Neural progenitor cell (in vitro differentiated cells): ENCODE measurements at regions not wholly inside any gene's neighbourhood (a gene's known extent, or its start where the extent isn't known, plus 50 kb on each side); places are given as distances from the start of the nearest gene placed in this dataset.
A peak's percentile ranks its signal among the peaks of the same experiment; 100 is the strongest.

ENCODE experiments used
- DNase-seq: peaks from one replicate; pipeline ENCODE4 v3.0.0-alpha.2; 2016; ENCODE audit warnings: low spot score
- H2AFZ ChIP-seq: fragments of 200-600 bp; sonication (generic); replicated peaks from 2 replicates; pipeline ENCODE4 v1.6.1; 2016; ENCODE audit warnings: antibody characterized with exemption
- H3F3A ChIP-seq: fragments of 200-600 bp; sonication (generic); 2 replicates; pipeline ENCODE4 v1.6.1; 2016; ENCODE audit warnings: antibody characterized with exemption, low read depth
- H3K27ac ChIP-seq: fragments of 200-600 bp; sonication (generic); 2 replicates; pipeline ENCODE4 v1.5.1; 2016; ENCODE audit warnings: mild to moderate bottlenecking
- H3K27me3 ChIP-seq: fragments of 200-600 bp; sonication (generic); 2 replicates; pipeline ENCODE4 v1.6.1; 2016; ENCODE audit warnings: mild to moderate bottlenecking, moderate library complexity
- H3K36me3 ChIP-seq: fragments of 200-600 bp; sonication (generic); 2 replicates; pipeline ENCODE4 v1.5.1; 2016
- H3K4me1 ChIP-seq: fragments of 200-600 bp; sonication (generic); 2 replicates; pipeline ENCODE4 v1.6.1; 2016; ENCODE audit warnings: mixed run types
- H3K4me2 ChIP-seq: fragments of 200-600 bp; sonication (generic); 2 replicates; pipeline ENCODE4 v1.6.1; 2016
- H3K4me3 ChIP-seq: fragments of 200-600 bp; sonication (generic); 2 replicates; pipeline ENCODE4 v1.5.1; 2016
- H3K79me2 ChIP-seq: fragments of 200-600 bp; sonication (generic); 2 replicates; pipeline ENCODE4 v1.6.1; 2016; ENCODE audit warnings: low read depth
- H3K9ac ChIP-seq: fragments of 200-600 bp; sonication (generic); 2 replicates; pipeline ENCODE4 v1.6.1; 2016
- H3K9me3 ChIP-seq: fragments of 200-600 bp; sonication (generic); 2 replicates; pipeline ENCODE4 v1.5.1; 2016; ENCODE audit warnings: low read depth
- H4K20me1 ChIP-seq: fragments of 200-600 bp; sonication (generic); 2 replicates; pipeline ENCODE4 v1.6.1; 2016; ENCODE audit warnings: low read depth
- H3K27ac Mint-ChIP-seq: 3 replicates; pipeline ENCODE4 v1.8.0; 2021; ENCODE audit warnings: mixed read lengths
- H3K27me3 Mint-ChIP-seq: 2 replicates; pipeline ENCODE4 v1.8.0; 2022; ENCODE audit warnings: low read depth, mild to moderate bottlenecking, inconsistent platforms, moderate library complexity, mixed read lengths; ENCODE audit not compliant: insufficient read depth
- H3K36me3 Mint-ChIP-seq: 3 replicates; pipeline ENCODE4 v1.8.0; 2021; ENCODE audit warnings: mixed read lengths
- H3K4me1 Mint-ChIP-seq: 3 replicates; pipeline ENCODE4 v1.8.0; 2021; ENCODE audit warnings: mixed read lengths
- H3K4me3 Mint-ChIP-seq: 3 replicates; pipeline ENCODE4 v1.8.0; 2021; ENCODE audit warnings: mild to moderate bottlenecking, moderate library complexity, mixed read lengths
- H3K9me3 Mint-ChIP-seq: 3 replicates; pipeline ENCODE4 v1.8.0; 2020; ENCODE audit warnings: mixed read lengths
- EZH2 ChIP-seq: fragments of 200-600 bp; sonication (generic); IDR thresholded peaks from 2 replicates; pipeline ENCODE4 v1.6.1; 2017; ENCODE audit warnings: antibody characterized with exemption, mild to moderate bottlenecking, moderate library complexity
- EZH2phosphoT487 ChIP-seq: fragments of 200-600 bp; sonication (generic); IDR thresholded peaks from 2 replicates; pipeline ENCODE4 v1.6.1; 2017; ENCODE audit warnings: antibody characterized with exemption
- TF ChIP-seq, protein P1 (sequence below): fragments of 200-600 bp; sonication (generic); IDR thresholded peaks from 2 replicates; pipeline ENCODE4 v1.5.1; 2017; ENCODE audit warnings: antibody characterized with exemption, mild to moderate bottlenecking

DNA sequence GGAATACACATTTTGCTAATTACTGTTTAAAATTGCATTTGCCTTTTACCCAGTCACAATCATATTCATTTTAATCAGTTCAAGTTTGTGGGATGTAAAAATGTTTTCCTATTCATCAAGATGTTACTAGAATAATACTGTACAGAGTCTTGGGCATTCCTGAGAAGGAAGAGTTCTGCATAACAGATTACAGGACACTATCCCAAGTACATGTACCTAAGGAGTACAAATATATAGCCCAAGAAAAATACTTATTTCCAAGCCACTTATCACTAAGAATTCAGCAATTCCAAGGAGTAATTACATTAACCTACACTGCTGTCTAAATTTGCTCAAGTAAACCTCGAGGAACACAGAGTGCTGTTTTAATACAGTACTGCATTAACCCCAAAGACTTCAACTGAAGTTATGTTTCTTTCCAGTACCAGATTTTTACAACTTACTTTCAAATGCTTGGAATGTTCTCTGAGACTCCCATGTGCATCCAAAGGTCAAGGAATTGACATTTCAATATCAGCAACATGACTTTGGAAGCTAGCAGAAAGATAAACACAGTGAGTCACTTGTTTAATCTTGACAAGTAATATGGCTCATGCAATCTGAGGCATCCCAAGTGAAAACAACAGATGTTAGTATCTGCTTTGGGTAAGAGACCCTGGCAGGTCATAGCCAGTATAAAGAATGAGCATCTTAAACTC is 125.4 kb upstream of the BET1 start:
- Histone ChIP-seq H3K79me2 (no peaks in the 10 kb centered on the region), H3K4me1 (no peaks in the 10 kb centered on the region), H3K9ac (no peak overlapping the region), H4K20me1 (no peaks in the 10 kb centered on the region), H3K4me3 (no peak overlapping the region), H3K9me3 (no peaks in the 10 kb centered on the region), H3K27me3 (no peaks in the 10 kb centered on the region), H3K4me2 (no peak overlapping the region), H3K27ac (no peak overlapping the region), H3F3A (no peaks in the 10 kb centered on the region), H3K36me3 (no peaks in the 10 kb centered on the region), H2AFZ (no peak overlapping the region)
- Mint-ChIP-seq H3K27me3 (peaks cover 4% of the 10 kb centered on the region), H3K9me3 (no peaks in the 10 kb centered on the region), H3K4me1 (peaks cover 12% of the 10 kb centered on the region), H3K27ac (no peak overlapping the region), H3K36me3 (no peaks in the 10 kb centered on the region), H3K4me3 (no peak overlapping the region)
- TF ChIP-seq EZH2 (no peak), EZH2phosphoT487 (no peak)
- TF ChIP-seq, protein P1, sequence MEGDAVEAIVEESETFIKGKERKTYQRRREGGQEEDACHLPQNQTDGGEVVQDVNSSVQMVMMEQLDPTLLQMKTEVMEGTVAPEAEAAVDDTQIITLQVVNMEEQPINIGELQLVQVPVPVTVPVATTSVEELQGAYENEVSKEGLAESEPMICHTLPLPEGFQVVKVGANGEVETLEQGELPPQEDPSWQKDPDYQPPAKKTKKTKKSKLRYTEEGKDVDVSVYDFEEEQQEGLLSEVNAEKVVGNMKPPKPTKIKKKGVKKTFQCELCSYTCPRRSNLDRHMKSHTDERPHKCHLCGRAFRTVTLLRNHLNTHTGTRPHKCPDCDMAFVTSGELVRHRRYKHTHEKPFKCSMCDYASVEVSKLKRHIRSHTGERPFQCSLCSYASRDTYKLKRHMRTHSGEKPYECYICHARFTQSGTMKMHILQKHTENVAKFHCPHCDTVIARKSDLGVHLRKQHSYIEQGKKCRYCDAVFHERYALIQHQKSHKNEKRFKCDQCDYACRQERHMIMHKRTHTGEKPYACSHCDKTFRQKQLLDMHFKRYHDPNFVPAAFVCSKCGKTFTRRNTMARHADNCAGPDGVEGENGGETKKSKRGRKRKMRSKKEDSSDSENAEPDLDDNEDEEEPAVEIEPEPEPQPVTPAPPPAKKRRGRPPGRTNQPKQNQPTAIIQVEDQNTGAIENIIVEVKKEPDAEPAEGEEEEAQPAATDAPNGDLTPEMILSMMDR: no peak
- DNase-seq: no peak

GRCh38 chr7:94130716-94131115 is 126.6 kb upstream of the BET1 start:
- H3K27me3 ChIP-seq: no peaks in the 10 kb centered on the region
- H2AFZ ChIP-seq: no peak overlapping the region
- no peak overlapping the region for H3K9ac ChIP-seq
- H3K36me3 ChIP-seq: no peaks in the 10 kb centered on the region
- no peak overlapping the region for H3K27ac ChIP-seq
- no peaks in the 10 kb centered on the region for H3K4me1 ChIP-seq
- Mint-ChIP-seq H3K27ac (no peak overlapping the region), H3K4me3 (no peak overlapping the region), H3K4me1 (peaks cover 19% of the 10 kb centered on the region), H3K9me3 (no peaks in the 10 kb centered on the region), H3K36me3 (no peaks in the 10 kb centered on the region), H3K27me3 (peaks cover 4% of the 10 kb centered on the region)
- no peak overlapping the region for H3K4me2 ChIP-seq
- TF ChIP-seq EZH2phosphoT487 (no peak), EZH2 (no peak)
- TF ChIP-seq, protein P1: no peak
- H3K9me3 ChIP-seq: no peaks in the 10 kb centered on the region
- no peak for DNase-seq
- no peaks in the 10 kb centered on the region for H3F3A ChIP-seq
- no peaks in the 10 kb centered on the region for H3K79me2 ChIP-seq
- H3K4me3 ChIP-seq: no peak overlapping the region
- no peaks in the 10 kb centered on the region for H4K20me1 ChIP-seq

GRCh38 chr7:94133460-94133859 is 129.3 kb upstream of the BET1 start:
- Histone ChIP-seq H3K9me3 (no peaks in the 10 kb centered on the region), H3F3A (no peaks in the 10 kb centered on the region), H3K4me2 (no peak overlapping the region), H3K27me3 (no peaks in the 10 kb centered on the region), H4K20me1 (no peaks in the 10 kb centered on the region), H3K27ac (no peak overlapping the region), H3K4me1 (no peaks in the 10 kb centered on the region), H3K79me2 (no peaks in the 10 kb centered on the region), H3K36me3 (no peaks in the 10 kb centered on the region), H3K4me3 (no peak overlapping the region), H3K9ac (no peak overlapping the region), H2AFZ (peak overlapping the region; percentile 80)
- no peak overlapping the region for H3K4me3 Mint-ChIP-seq
- H3K27me3 Mint-ChIP-seq: peaks cover 4% of the 10 kb centered on the region
- TF ChIP-seq EZH2 (no peak), EZH2phosphoT487 (no peak)
- TF ChIP-seq, protein P1: no peak
- H3K36me3 Mint-ChIP-seq: no peaks in the 10 kb centered on the region
- H3K27ac Mint-ChIP-seq: peak overlapping the region; percentile 84
- H3K4me1 Mint-ChIP-seq: peaks cover 19% of the 10 kb centered on the region
- no peaks in the 10 kb centered on the region for H3K9me3 Mint-ChIP-seq
- DNase-seq: no peak
